ENCODE measurements at regions not wholly inside any gene's neighbourhood (a gene's known extent, or its start where the extent isn't known, plus 50 kb on each side); places are given as distances from the start of the nearest gene placed in this dataset.

GRCh38 chr5:89218364-89218763 lies 335.4 kb upstream of the MEF2C start:
- Histone ChIP-seq H3K4me3 (ENCODE audit: low read depth, low read length) (no peak overlapping the region), H3K27me3 (ENCODE audit: control insufficient read depth, insufficient read depth, low read length) (no peaks in the 10 kb centered on the region), H3K4me1 (no peaks in the 10 kb centered on the region), H3K9me3 (ENCODE audit: control insufficient read depth, low read length) (no peaks in the 10 kb centered on the region), H3K27ac (no peak overlapping the region), H3K9ac (no peak overlapping the region), H3K4me2 (ENCODE audit: low read length) (no peak overlapping the region), H2AFZ (no peak overlapping the region), H3K79me2 (no peaks in the 10 kb centered on the region), H3K36me3 (ENCODE audit: control insufficient read depth, insufficient read depth, low read length) (no peaks in the 10 kb centered on the region)
- no peak for TF ChIP-seq CTCF (IDR thresholded peaks at IDR 0.05)

GRCh38 chr5:89216606-89217005 lies 333.6 kb upstream of the MEF2C start:
- H3K36me3 ChIP-seq (ENCODE audit: control insufficient read depth, insufficient read depth, low read length): no peaks in the 10 kb centered on the region
- H3K4me2 ChIP-seq (ENCODE audit: low read length): no peak overlapping the region
- H3K79me2 ChIP-seq: no peaks in the 10 kb centered on the region
- H3K27me3 ChIP-seq (ENCODE audit: control insufficient read depth, insufficient read depth, low read length): no peaks in the 10 kb centered on the region
- no peak overlapping the region for H3K27ac ChIP-seq
- no peaks in the 10 kb centered on the region for H3K9me3 ChIP-seq (ENCODE audit: control insufficient read depth, low read length)
- no peak overlapping the region for H3K9ac ChIP-seq
- no peak overlapping the region for H3K4me3 ChIP-seq (ENCODE audit: low read depth, low read length)
- no peaks in the 10 kb centered on the region for H3K4me1 ChIP-seq
- TF ChIP-seq CTCF (IDR thresholded peaks at IDR 0.05): no peak
- no peak overlapping the region for H2AFZ ChIP-seq

GRCh38 chr5:89213573-89213972 lies 330.6 kb upstream of the MEF2C start:
- H3K79me2 ChIP-seq: no peaks in the 10 kb centered on the region
- no peak for TF ChIP-seq CTCF (IDR thresholded peaks at IDR 0.05)
- H3K4me3 ChIP-seq (ENCODE audit: low read depth, low read length): no peak overlapping the region

GRCh38 chr5:89211836-89212235 lies 328.9 kb upstream of the MEF2C start:
- no peaks in the 10 kb centered on the region for H3K36me3 ChIP-seq (ENCODE audit: control insufficient read depth, insufficient read depth, low read length)
- no peaks in the 10 kb centered on the region for H3K9me3 ChIP-seq (ENCODE audit: control insufficient read depth, low read length)
- no peak overlapping the region for H3K27ac ChIP-seq
- H3K27me3 ChIP-seq (ENCODE audit: control insufficient read depth, insufficient read depth, low read length): no peaks in the 10 kb centered on the region
- no peak overlapping the region for H3K4me2 ChIP-seq (ENCODE audit: low read length)
- H3K79me2 ChIP-seq: no peaks in the 10 kb centered on the region
- no peak overlapping the region for H3K4me3 ChIP-seq (ENCODE audit: low read depth, low read length)
- no peak for TF ChIP-seq CTCF (IDR thresholded peaks at IDR 0.05)
- H2AFZ ChIP-seq: no peak overlapping the region
- no peaks in the 10 kb centered on the region for H3K4me1 ChIP-seq
- no peak overlapping the region for H3K9ac ChIP-seq

More at GRCh38 chr5:89213573-89213972, 330.6 kb upstream of the MEF2C start:
- H3K9ac ChIP-seq: no peak overlapping the region
- no peaks in the 10 kb centered on the region for H3K36me3 ChIP-seq (ENCODE audit: control insufficient read depth, insufficient read depth, low read length)
- H2AFZ ChIP-seq: no peak overlapping the region
- no peaks in the 10 kb centered on the region for H3K27me3 ChIP-seq (ENCODE audit: control insufficient read depth, insufficient read depth, low read length)
- H3K27ac ChIP-seq: no peak overlapping the region
- no peak overlapping the region for H3K4me2 ChIP-seq (ENCODE audit: low read length)
- no peaks in the 10 kb centered on the region for H3K9me3 ChIP-seq (ENCODE audit: control insufficient read depth, low read length)
- no peaks in the 10 kb centered on the region for H3K4me1 ChIP-seq

GRCh38 chr5:89208811-89209210 lies 325.8 kb upstream of the MEF2C start:
- H3K9ac ChIP-seq: no peak overlapping the region
- no peaks in the 10 kb centered on the region for H3K36me3 ChIP-seq (ENCODE audit: control insufficient read depth, insufficient read depth, low read length)
- H2AFZ ChIP-seq: no peak overlapping the region
- H3K27ac ChIP-seq: no peak overlapping the region
- H3K79me2 ChIP-seq: no peaks in the 10 kb centered on the region
- no peaks in the 10 kb centered on the region for H3K4me1 ChIP-seq
- H3K9me3 ChIP-seq (ENCODE audit: control insufficient read depth, low read length): no peaks in the 10 kb centered on the region
- no peaks in the 10 kb centered on the region for H3K27me3 ChIP-seq (ENCODE audit: control insufficient read depth, insufficient read depth, low read length)
- no peak overlapping the region for H3K4me3 ChIP-seq (ENCODE audit: low read depth, low read length)
- no peak overlapping the region for H3K4me2 ChIP-seq (ENCODE audit: low read length)
- no peak for TF ChIP-seq CTCF (IDR thresholded peaks at IDR 0.05)

Measured in parathyroid adenoma (tissue), 2 donors.